A549 (cell line): ENCODE measurements at regions not wholly inside any gene's neighbourhood (a gene's known extent, or its start where the extent isn't known, plus 50 kb on each side); places are given as distances from the start of the nearest gene placed in this dataset.

Experiments used
- CTCF ChIP-seq: fragments of >200 bp; sonication (Bioruptor Twin); formaldehyde crosslinking; IDR thresholded peaks from 3 replicates; pipeline ENCODE4 v1.5.1; 2016
- EHF ChIP-seq: fragments of 250-450 bp; sonication (Bioruptor Pico); IDR thresholded peaks from 2 replicates; pipeline ENCODE4 v1.5.0; 2020; ENCODE audit warnings: mild to moderate bottlenecking
- JUN ChIP-seq, 2 experiments: fragments of >200 bp; sonication (Bioruptor Twin); formaldehyde crosslinking; IDR thresholded peaks; 2 replicates in 1 of 2; 3 replicates in 1 of 2; pipeline ENCODE4 v1.6.1; 2016 to 2017
- KDM1A ChIP-seq: fragments of 200-600 bp; sonication (generic); IDR thresholded peaks from 2 replicates; pipeline ENCODE4 v1.6.1; 2016; ENCODE audit warnings: low read depth, mild to moderate bottlenecking
- MAX ChIP-seq: IDR thresholded peaks from 2 replicates; pipeline ENCODE4 v1.6.1; 2012
- MYC ChIP-seq: IDR thresholded peaks from 2 replicates; pipeline ENCODE4 v1.6.1; 2012; ENCODE audit warnings: mild to moderate bottlenecking, inconsistent platforms, low read length, improper control_type of control experiment, borderline replicate concordance
- POLR2A ChIP-seq: IDR thresholded peaks from 2 replicates; pipeline ENCODE4 v1.6.1; 2012; ENCODE audit warnings: mild to moderate bottlenecking, low read length
- RARB ChIP-seq: fragments of 250-450 bp; sonication (Bioruptor Pico); IDR thresholded peaks from 2 replicates; pipeline ENCODE4 v1.8.0; 2021; ENCODE audit warnings: mild to moderate bottlenecking, moderate library complexity

GRCh38 chr5:110913221-110913620, 158.3 kb upstream of the TSLP start:
- no peak for TF ChIP-seq CTCF
- no peak for TF ChIP-seq JUN (IDR thresholded peaks at IDR 0.05)
- TF ChIP-seq MAX: no peak
- TF ChIP-seq KDM1A: no peak
- TF ChIP-seq MYC: no peak
- TF ChIP-seq EHF (CRISPR knock-in tag): no peak
- no peak for TF ChIP-seq POLR2A
- TF ChIP-seq RARB: no peak
